ENCODE measurements at regions not wholly inside any gene's neighbourhood (a gene's known extent, or its start where the extent isn't known, plus 50 kb on each side); places are given as distances from the start of the nearest gene placed in this dataset.
"Not testable (repeated sequence)": the region's sequence is repeated elsewhere in the genome, so short reads cannot be mapped to it uniquely, and the experiment has no call there.

- ATAC-seq = no peak
- Histone ChIP-seq H3K27me3 (ENCODE audit: insufficient read depth, low read length) (no peaks in the 10 kb centered on the region), H2AFZ (ENCODE audit: low read depth, low read length, poor library complexity, severe bottlenecking) (no peak overlapping the region), H3K4me2 (ENCODE audit: low read length) (no peak overlapping the region), H3K27ac (ENCODE audit: low read depth, low read length) (no peak overlapping the region), H3K4me1 (ENCODE audit: control insufficient read depth in 1 of 2, insufficient read depth in 2 of 2, low read length in 2 of 2) (no peaks in the 10 kb centered on the region), H3K9ac (ENCODE audit: low read length) (no peak overlapping the region), H3K9me2 (ENCODE audit: insufficient read depth) (no peaks in the 10 kb centered on the region), H3K4me3 (replicated peaks in 1 of 2; ENCODE audit: low read depth in 1 of 2, low read length in 2 of 2) (no peak overlapping the region), H3K9me3 (ENCODE audit: control insufficient read depth in 1 of 2, insufficient read depth in 1 of 2, low read depth in 1 of 2, low read length in 2 of 2) (no peaks in the 10 kb centered on the region), H3K36me3 (ENCODE audit: control insufficient read depth in 1 of 2, insufficient read depth in 2 of 2, low read length in 2 of 2) (no peaks in the 10 kb centered on the region), H3K79me2 (ENCODE audit: insufficient read depth, low read length) (no peaks in the 10 kb centered on the region), H4K20me1 (ENCODE audit: insufficient read depth) (no peaks in the 10 kb centered on the region)
- BruUV-seq (replicated peaks) = no TSS peak
- ChIA-PET RAD21 (ENCODE audit: low non-redundant PET in 1 of 2, low total read pairs in 2 of 2, uncharacterized antibody in 2 of 2, unreplicated experiment in 2 of 2) (no interaction called here), CTCF (no interaction called here), POLR2A (no interaction called here)
- TF ChIP-seq SP1 (IDR thresholded peaks at IDR 0.05; ENCODE audit: low read depth) = no peak
- TF ChIP-seq EZH2phosphoT487 (IDR thresholded peaks at IDR 0.05; ENCODE audit: borderline replicate concordance) = no peak
- TF ChIP-seq EZH2 (IDR thresholded peaks at IDR 0.05) = no peak
- no peak for TF ChIP-seq ELF1 (IDR thresholded peaks at IDR 0.05; ENCODE audit: borderline replicate concordance, low read depth)
- no peak for DNase-seq (ENCODE audit: low read depth, low spot score)
- intact Hi-C loops (cut with micrococcal nuclease) = no loop called here
Measured at GRCh38 chr12:94916663-94917062, 86.8 kb downstream of the NDUFA12 start.

DNA sequence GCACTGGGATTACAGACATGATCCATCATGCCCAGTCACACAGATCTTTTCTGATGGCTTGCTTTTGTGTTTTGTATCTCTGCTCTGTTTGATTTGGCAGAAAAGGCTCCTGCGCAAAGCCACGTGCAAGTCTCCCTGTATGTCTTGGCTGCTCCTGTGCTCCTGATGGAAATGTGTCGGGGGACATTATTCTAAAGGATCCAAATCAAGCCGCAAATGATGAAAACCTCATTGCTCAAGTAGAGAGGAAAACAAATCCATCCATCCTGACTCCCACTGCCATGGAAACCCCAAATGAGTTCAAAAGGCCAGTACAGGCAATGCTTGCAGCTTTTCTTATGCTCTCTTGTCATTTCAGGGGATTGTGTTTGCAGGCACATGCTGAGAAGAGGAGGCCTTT lies 93.8 kb downstream of the NDUFA12 start:
- CTCF ChIA-PET = no interaction called here
- Histone ChIP-seq H2AFZ (ENCODE audit: low read depth, low read length, poor library complexity, severe bottlenecking) (no peak overlapping the region), H3K9me2 (ENCODE audit: insufficient read depth) (no peaks in the 10 kb centered on the region), H3K4me1 (ENCODE audit: control insufficient read depth in 1 of 2, insufficient read depth in 2 of 2, low read length in 2 of 2) (no peaks in the 10 kb centered on the region), H3K9me3 (ENCODE audit: control insufficient read depth in 1 of 2, insufficient read depth in 1 of 2, low read depth in 1 of 2, low read length in 2 of 2) (no peaks in the 10 kb centered on the region; a peak in 2 of 4 replicates), H3K4me3 (replicated peaks in 1 of 2; ENCODE audit: low read depth in 1 of 2, low read length in 2 of 2) (no peak overlapping the region), H3K79me2 (ENCODE audit: insufficient read depth, low read length) (no peaks in the 10 kb centered on the region), H3K9ac (ENCODE audit: low read length) (no peak overlapping the region), H3K27me3 (ENCODE audit: insufficient read depth, low read length) (no peaks in the 10 kb centered on the region), H3K36me3 (ENCODE audit: control insufficient read depth in 1 of 2, insufficient read depth in 2 of 2, low read length in 2 of 2) (no peaks in the 10 kb centered on the region), H3K4me2 (ENCODE audit: low read length) (no peak overlapping the region), H4K20me1 (ENCODE audit: insufficient read depth) (no peaks in the 10 kb centered on the region), H3K27ac (ENCODE audit: low read depth, low read length) (no peak overlapping the region)
- RAD21 ChIA-PET (ENCODE audit: low non-redundant PET in 1 of 2, low total read pairs in 2 of 2, uncharacterized antibody in 2 of 2, unreplicated experiment in 2 of 2) = no interaction called here
- TF ChIP-seq FOSL1 (IDR thresholded peaks at IDR 0.05; ENCODE audit: low read depth) (no peak), ZNF274 (IDR thresholded peaks at IDR 0.05; ENCODE audit: low read depth, low read length) (no peak), EZH2phosphoT487 (IDR thresholded peaks at IDR 0.05; ENCODE audit: borderline replicate concordance) (no peak), POLR2A (IDR thresholded peaks at IDR 0.05; ENCODE audit: borderline replicate concordance, extremely low read depth, insufficient read depth, insufficient read length) (no peak), SRF (IDR thresholded peaks at IDR 0.05; ENCODE audit: low read depth) (no peak), RAD21 (IDR thresholded peaks at IDR 0.05; ENCODE audit: low read depth) (no peak), TCF7L2 (IDR thresholded peaks at IDR 0.05; ENCODE audit: borderline replicate concordance, extremely low read depth, insufficient read depth, insufficient read length) (no peak), EZH2 (IDR thresholded peaks at IDR 0.05) (no peak), YY1 (IDR thresholded peaks at IDR 0.05; ENCODE audit: extremely low read depth, insufficient replicate concordance, low read depth, low read length) (no peak), ZFX (IDR thresholded peaks at IDR 0.05) (no peak)
- TF ChIP-seq, protein P1, sequence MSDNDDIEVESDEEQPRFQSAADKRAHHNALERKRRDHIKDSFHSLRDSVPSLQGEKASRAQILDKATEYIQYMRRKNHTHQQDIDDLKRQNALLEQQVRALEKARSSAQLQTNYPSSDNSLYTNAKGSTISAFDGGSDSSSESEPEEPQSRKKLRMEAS (IDR thresholded peaks at IDR 0.05) = no peak
- no peak for ATAC-seq
- BruUV-seq (replicated peaks) = no TSS peak
- POLR2A ChIA-PET = no interaction called here
- intact Hi-C loops (cut with micrococcal nuclease) = no loop called here
- DNase-seq (ENCODE audit: low read depth, low spot score) = no peak

DNA sequence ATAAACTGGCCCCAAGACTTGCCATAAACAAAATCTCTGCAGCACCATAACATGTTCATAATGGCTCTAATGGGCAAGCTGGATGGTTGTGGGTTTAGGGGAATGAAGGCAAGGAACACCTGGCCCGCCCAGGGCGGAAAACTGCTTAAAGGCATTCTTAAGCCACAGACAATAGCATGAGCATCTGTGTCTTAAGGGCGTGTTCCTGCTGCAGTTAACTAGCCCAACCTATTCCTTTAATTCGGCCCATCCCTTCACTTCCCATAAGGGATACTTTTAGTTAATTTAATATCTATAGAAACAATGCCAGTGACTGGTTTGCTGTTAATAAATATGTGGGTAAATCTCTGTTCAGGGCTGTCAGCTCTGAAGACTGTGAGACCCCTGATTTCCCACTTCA lies 97.7 kb downstream of the NDUFA12 start:
- not testable (repeated sequence) for DNase-seq (ENCODE audit: low read depth, low spot score); ATAC-seq

More for the DNA sequence above, 97.7 kb downstream of the NDUFA12 start:
- RAD21 ChIA-PET (ENCODE audit: low non-redundant PET in 1 of 2, low total read pairs in 2 of 2, uncharacterized antibody in 2 of 2, unreplicated experiment in 2 of 2); intact Hi-C loops (cut with micrococcal nuclease); H2AFZ ChIP-seq (ENCODE audit: low read depth, low read length, poor library complexity, severe bottlenecking); H3K9me2 ChIP-seq (ENCODE audit: insufficient read depth); H3K9ac ChIP-seq (ENCODE audit: low read length); H3K4me2 ChIP-seq (ENCODE audit: low read length); H3K4me1 ChIP-seq (ENCODE audit: control insufficient read depth in 1 of 2, insufficient read depth in 2 of 2, low read length in 2 of 2); POLR2A ChIA-PET; H3K27me3 ChIP-seq (ENCODE audit: insufficient read depth, low read length); BruUV-seq (replicated peaks); H3K79me2 ChIP-seq (ENCODE audit: insufficient read depth, low read length); H3K27ac ChIP-seq (ENCODE audit: low read depth, low read length); H3K36me3 ChIP-seq (ENCODE audit: control insufficient read depth in 1 of 2, insufficient read depth in 2 of 2, low read length in 2 of 2); H4K20me1 ChIP-seq (ENCODE audit: insufficient read depth); H3K4me3 ChIP-seq (replicated peaks in 1 of 2; ENCODE audit: low read depth in 1 of 2, low read length in 2 of 2); CTCF ChIA-PET; H3K9me3 ChIP-seq (ENCODE audit: control insufficient read depth in 1 of 2, insufficient read depth in 1 of 2, low read depth in 1 of 2, low read length in 2 of 2): not testable (repeated sequence)

Data from HCT116 (cell line).